ENCODE measurements at regions not wholly inside any gene's neighbourhood (a gene's known extent, or its start where the extent isn't known, plus 50 kb on each side); places are given as distances from the start of the nearest gene placed in this dataset.

GRCh38 chr1:172895050-172895460 is 155.7 kb downstream of the TNFSF18 start:
- peak; percentile 82 for DNase-seq

DNA sequence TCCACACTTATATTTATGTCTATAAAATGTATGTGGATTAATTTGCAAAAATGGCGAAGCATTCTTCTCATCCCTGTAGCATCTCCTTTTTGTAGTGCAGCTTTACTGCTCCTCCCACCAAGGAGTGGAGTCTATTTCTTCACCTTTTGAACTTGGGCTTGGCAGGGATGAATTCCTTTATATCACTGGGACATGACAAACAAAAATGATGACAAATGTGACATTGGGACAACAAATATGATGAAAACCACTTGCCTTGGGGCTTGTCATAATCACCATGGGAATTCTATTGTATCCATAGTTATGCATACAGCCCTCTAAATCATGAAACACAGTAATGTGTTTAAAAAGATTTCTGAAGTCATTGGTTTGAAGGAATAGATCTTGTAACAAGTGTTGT is 155.0 kb downstream of the TNFSF18 start:
- no peak for DNase-seq

GRCh38 chr1:172897738-172898137 is 153.0 kb downstream of the TNFSF18 start:
- DNase-seq, result peak; percentile 77

DNA sequence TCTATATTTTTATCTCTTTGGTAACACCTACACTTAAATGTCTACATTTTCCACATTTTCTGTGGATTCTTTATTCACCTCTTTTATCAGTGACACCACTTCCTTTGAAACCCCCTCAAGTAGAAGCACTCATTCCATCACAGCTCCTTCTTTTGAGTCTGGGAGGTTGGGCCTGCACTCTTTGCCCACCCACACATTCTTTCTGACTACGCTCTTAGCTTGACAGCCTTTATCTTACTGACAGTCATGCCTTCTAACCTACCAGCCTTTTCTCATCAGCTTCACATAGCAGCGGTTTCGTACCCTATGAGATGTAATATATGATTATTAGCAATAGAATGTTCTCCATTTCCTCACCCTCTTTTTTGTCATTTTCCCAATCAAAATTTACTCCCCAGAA is 151.9 kb downstream of the TNFSF18 start:
- DNase-seq, result no peak

- no peak for DNase-seq
Observed at GRCh38 chr1:172900376-172900997, 150.3 kb downstream of the TNFSF18 start.

GRCh38 chr1:172902200-172902599 is 148.5 kb downstream of the TNFSF18 start:
- no peak for DNase-seq

DNA sequence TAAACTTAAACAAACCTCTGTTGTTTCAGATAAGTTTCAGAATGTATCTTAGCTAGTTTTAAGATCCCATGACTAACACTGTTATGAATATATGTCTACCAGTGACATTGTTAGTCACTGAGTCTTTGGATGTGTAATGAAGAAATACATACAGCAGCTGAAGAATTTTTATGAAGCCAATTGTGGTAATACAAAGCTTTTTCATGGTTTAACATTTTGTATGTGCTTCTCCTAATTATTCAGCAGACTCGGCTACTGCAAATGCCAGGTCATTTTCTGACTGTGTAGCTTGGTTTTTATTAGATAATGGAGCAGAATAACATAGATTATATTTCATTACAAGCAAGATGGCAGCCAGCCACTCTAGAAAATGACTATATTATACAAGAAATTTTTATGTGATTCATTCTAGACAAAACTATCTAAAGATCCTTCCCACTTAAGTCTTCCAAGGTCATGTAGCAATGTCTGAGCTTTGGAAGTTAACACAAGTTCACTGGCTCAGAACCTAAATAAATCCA is 147.8 kb downstream of the TNFSF18 start:
- DNase-seq, result peak; percentile 15

DNA sequence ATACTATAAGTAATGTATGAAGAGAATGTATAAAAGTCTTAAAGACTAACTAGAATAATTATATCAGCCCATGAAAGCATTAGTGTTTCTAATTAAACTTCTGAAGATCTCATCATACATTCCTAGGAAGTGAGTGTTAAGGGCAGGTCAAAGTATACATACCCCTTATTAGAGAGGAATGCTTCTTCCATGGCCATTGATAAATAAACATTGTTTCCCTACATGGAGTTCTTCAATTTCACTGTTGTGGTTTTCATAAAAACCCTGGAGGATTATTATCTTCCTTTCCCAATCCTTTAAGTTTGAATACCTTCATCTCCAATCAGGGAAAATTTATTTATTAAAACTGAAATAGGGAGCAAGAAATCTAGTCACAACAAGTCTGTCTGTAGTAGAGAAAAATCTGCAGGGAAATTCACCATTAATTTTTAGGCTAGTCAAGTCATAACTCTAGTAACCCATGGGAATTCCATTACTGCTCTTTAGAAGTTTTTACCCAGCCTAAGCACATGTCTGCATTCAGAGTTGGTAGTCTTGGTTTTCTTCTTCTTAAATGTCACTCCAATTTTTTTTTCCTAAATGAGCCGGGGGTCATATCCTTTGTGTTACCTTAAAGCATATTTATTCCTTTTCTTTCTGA is 147.0 kb downstream of the TNFSF18 start:
- peak; percentile 54 for DNase-seq

DNA sequence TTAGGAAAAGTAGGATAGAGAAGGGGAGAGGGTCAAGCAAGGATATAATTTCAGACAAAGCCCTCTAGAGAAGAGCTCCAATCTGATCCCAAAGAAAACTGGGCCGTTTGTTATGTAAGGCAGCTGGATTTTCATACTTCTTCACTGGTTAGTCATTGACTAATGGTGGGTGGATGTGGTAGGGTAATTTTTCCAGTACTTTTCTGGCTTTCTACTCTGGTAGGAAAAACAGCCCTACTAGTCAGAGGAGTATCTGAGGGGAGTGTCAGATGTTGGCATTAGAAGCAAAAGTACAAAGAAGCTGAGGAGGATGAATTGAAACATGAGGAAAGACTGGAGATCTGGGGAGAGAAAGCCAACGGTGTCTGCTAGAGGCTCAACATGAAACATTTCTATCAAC is 145.3 kb downstream of the TNFSF18 start:
- no peak for DNase-seq

DNA sequence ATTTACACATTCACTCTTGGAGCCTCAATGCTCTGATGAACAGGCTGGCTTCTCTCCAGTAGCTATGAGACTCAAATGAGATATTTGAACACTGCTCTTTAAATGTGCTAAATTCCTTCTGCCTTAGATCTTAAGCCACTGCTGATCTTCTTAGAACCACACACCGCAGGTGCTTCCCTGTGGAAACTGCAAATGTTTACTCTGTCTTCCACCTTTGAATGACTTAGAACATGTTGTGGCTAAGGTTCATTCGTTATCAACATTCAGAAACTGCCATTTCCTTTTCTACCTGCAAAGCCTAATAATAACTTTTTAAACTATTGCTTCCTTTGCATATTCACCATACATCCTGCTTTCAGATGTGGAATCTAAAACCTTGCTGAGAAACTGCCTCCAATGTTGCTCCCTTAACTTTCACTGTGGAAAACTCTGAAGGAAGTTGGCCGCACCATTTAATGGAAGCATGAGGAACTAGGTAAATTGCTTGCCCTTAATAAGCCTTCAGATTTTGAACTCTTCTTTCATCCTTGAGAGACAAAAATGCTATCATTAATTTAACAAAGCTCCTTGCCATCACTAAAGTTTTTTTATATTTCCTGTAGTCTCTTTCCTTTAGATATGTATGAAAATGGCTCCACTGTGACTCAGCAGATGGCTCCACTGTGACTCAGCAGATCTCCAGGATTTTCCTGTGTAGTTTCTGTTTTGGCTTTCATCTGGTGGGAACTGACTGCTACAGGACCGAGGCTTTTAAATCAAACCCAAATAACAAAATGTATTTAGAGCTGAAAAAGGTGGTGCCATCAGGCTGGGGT is 143.8 kb downstream of the TNFSF18 start:
- DNase-seq, result peak; percentile 97

GRCh38 chr1:172907834-172908326 is 142.9 kb downstream of the TNFSF18 start:
- no peak for DNase-seq

DNA sequence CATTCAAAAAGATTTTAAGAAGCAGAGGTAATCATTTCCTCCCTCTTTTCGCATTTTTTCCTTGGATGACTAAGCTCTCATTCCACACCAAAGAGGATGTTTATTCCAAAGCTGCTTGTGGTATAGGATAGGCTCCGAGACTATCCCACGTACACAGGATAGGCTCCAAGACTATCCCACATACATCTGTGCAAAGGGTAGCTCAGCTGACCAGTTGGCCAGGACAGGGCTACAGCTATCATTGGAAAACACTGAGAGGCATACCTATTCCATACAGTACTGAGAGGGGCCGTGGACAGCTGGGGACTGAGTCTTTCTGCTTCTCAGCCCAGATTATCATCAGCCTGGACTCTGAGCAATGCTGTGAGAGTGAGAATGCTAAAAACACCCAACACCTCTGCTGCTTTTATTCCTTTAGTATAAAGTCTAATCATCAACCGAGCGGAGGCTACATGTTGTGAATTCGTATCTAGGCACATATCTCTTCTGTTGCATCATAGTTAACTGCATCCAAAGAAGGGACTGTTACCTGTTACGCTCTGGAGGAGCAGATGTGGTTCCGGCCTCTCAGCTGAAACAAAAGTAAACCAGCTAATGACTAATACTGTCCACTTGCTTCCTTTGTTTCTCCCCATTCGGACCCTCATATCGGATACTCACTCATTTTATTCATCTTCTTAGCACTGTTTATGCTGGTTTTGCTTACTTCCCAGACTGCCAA is 141.0 kb downstream of the TNFSF18 start:
- peak; percentile 96 for DNase-seq

GRCh38 chr1:172912765-172913260 is 137.9 kb downstream of the TNFSF18 start:
- no peak for DNase-seq

GRCh38 chr1:172914501-172915144 is 136.1 kb downstream of the TNFSF18 start:
- peak; percentile 85 for DNase-seq

GRCh38 chr1:172915271-172915670 is 135.5 kb downstream of the TNFSF18 start:
- DNase-seq, result no peak

DNA sequence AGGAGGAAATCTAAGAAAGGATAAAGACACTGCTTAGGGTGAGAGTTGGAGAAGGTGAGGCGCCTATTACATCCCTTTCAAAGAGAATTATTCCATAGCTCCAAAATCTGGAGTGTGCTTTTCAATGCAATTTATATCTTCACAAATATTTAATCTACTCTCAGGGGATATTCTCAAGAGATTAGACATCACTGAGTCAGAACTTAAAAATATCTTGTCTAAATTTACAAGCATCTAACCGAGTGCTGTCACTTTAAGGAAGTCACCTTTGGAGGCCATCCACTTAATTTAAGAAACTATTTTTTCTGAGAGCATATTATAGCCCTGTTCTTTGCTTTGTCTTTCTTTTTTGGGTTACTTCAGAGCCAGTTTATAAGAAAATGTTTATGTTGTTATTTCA is 134.6 kb downstream of the TNFSF18 start:
- DNase-seq, result no peak

DNA sequence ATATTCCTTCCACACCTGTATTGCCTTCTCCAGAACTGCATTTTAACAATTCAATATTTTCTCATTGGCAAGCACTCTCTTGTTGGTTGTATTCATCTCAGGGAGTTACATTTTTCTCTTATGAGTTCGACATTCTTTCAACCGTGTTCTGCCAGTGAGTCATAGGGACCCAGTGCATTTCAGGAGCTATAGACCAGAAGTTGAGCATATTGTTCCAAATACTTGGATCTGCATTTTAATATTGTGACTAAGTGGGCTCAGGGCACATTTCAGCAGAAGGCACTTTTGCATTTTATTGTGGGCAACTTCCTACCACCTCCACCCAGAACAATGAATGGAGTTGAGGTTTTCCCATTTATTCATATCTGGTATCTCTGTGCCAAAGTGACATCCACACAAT is 132.8 kb downstream of the TNFSF18 start:
- DNase-seq, result peak; percentile 97

GRCh38 chr1:172918478-172918877 is 132.3 kb downstream of the TNFSF18 start:
- DNase-seq, result no peak

DNA sequence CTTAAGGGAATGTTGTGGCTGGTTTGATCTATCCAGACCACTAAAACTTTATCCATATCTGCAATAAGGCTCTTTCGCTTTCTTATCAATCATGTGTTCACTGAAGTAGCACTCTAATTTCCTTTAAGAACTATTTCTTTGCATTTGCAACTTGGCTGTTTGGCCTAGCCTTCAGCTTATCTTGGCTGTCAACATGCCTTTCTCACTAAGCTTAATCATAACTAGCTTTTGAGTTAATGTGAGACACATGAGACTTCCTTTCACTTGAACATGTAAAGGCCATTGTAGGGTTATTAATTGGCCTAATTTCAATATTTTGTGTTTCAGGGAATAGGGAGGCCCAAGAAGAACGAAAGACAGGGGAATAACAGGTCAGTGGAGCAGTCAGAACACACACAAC is 124.7 kb downstream of the TNFSF18 start:
- no peak for DNase-seq

DNA sequence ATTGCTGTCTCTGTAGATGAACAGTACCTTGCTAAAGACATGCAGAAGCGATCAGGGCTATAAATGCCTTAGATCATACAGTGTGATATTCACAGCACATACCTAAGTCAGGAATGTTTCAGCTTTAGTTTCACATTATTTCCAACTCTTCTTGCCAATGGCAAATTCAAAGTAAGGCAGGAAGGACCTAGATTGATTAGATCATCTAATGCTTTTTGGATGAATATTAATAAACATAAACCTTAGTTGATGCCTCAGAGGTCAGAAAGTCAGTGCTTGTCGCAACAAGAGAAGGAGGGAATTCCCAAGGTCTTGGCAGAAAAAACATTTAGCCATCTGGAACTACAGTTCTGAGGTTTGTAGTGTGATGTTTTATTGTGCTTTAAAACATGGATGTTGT is 122.3 kb downstream of the TNFSF18 start:
- DNase-seq, result peak; percentile 56

DNA sequence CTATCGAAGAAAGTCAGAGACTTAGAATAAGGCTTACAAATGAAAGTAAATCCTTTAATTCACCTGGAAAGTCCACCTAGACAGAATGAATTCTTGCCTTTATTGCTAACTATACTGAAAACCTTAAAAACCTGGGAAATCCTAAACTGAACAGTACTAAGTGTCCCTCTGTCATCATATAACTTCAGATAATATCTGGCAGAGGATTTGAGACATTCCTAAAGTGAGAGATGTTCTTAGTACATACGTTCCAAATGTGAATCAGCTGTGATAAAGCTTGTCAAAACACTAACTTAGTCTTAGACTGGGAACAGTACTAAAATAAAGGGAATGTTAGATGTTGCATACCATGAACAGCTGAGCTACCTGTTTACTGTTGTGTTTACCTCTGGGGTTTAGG is 121.7 kb downstream of the TNFSF18 start:
- no peak for DNase-seq

- DNase-seq, result no peak
Observed at GRCh38 chr1:172930142-172930541, 120.6 kb downstream of the TNFSF18 start.
